B cell (primary cell): ENCODE measurements at regions not wholly inside any gene's neighbourhood (a gene's known extent, or its start where the extent isn't known, plus 50 kb on each side); places are given as distances from the start of the nearest gene placed in this dataset.

Experiments
- ATAC-seq: fragments of 200-7000 bp; cut with Tn5 transposase; one replicate; pipeline ENCODE4 v1.10.0; 2021; ENCODE audit warnings: low read depth, mild to moderate bottlenecking, moderate number of reproducible peaks, moderate library complexity
- CTCF ChIA-PET: fragments of 350-600 bp; sonication (Branson Sonifier 250); formaldehyde crosslinking; loops from one replicate; lab custom pipeline; 2021; ENCODE audit warnings: antibody characterized with exemption, inconsistent platforms; lab: Charles Lee
- POLR2A ChIA-PET: fragments of 350-600 bp; sonication (Branson Sonifier 250); formaldehyde crosslinking; loops from one replicate; lab custom pipeline; 2021; ENCODE audit warnings: antibody characterized with exemption; lab: Charles Lee
- DNase-seq: peaks from one replicate; pipeline ENCODE4 v3.0.0; 2013
- H2AFZ ChIP-seq: 2 replicates; pipeline ENCODE4 v1.6.1; 2012; ENCODE audit warnings: mild to moderate bottlenecking, low read depth, low read length; ENCODE audit not compliant: insufficient read depth, poor library complexity, severe bottlenecking
- H3K27ac ChIP-seq, 2 donors: 1 replicate in 1 of 2; 2 replicates in 1 of 2; pipeline ENCODE4 v1.5.1; 2012 to 2013; ENCODE audit warnings: low read length in 2 of 2, mild to moderate bottlenecking in 2 of 2, moderate library complexity in 1 of 2
- H3K27me3 ChIP-seq, 4 experiments: fragments of 200-600 bp in 1 of 4; sonication (generic) in 1 of 4; replicated peaks in 1 of 4; 1 replicate in 2 of 4; 2 replicates in 2 of 4; pipeline versions ENCODE4 v1.6.1 to v1.7.0; 2013 to 2016; ENCODE audit warnings: low read length in 3 of 4, mild to moderate bottlenecking in 2 of 4, mixed read lengths in 1 of 4, moderate library complexity in 1 of 4; ENCODE audit not compliant: insufficient read depth in 4 of 4, control insufficient read depth in 3 of 4; ENCODE audit errors: control extremely low read depth in 1 of 4
- H3K36me3 ChIP-seq, 2 experiments: replicated peaks in 1 of 2; 1 replicate in 1 of 2; 2 replicates in 1 of 2; pipeline versions ENCODE4 v1.6.1 to v1.7.1; 2013; ENCODE audit warnings: low read length in 1 of 2; ENCODE audit not compliant: insufficient read depth in 2 of 2, control insufficient read depth in 1 of 2; ENCODE audit errors: control extremely low read depth in 1 of 2, extremely low read depth in 1 of 2
- H3K4me1 ChIP-seq, 2 donors: fragments of 200-600 bp in 1 of 2; sonication (generic) in 1 of 2; 1 replicate in 1 of 2; 2 replicates in 1 of 2; pipeline versions ENCODE4 v1.5.1 to v1.6.1; 2013 to 2017; ENCODE audit warnings: low read length in 2 of 2; ENCODE audit not compliant: control insufficient read depth in 2 of 2, insufficient read depth in 2 of 2
- H3K4me2 ChIP-seq: replicated peaks from 2 replicates; pipeline ENCODE3; 2012; ENCODE audit warnings: mild to moderate bottlenecking, low read depth, low read length; ENCODE audit not compliant: poor library complexity, severe bottlenecking
- H3K4me3 ChIP-seq, 5 experiments: fragments of 200-600 bp in 1 of 5; sonication (generic) in 1 of 5; 1 replicate in 3 of 5; 2 replicates in 2 of 5; pipeline versions ENCODE4 v1.5.1 to v1.7.0; 2011 to 2016; ENCODE audit warnings: low read length in 4 of 5, mild to moderate bottlenecking in 4 of 5, low read depth in 2 of 5, control low read depth in 1 of 5, moderate library complexity in 1 of 5; ENCODE audit not compliant: insufficient read depth in 1 of 5; ENCODE audit errors: control extremely low read depth in 1 of 5, extremely low read depth in 1 of 5
- H3K79me2 ChIP-seq: fragments of 200-600 bp; sonication (generic); one replicate; pipeline ENCODE4 v1.6.0; 2016; ENCODE audit warnings: low read length; ENCODE audit not compliant: control insufficient read depth, insufficient read depth
- H3K9ac ChIP-seq: fragments of 200-600 bp; sonication (generic); 2 replicates; pipeline ENCODE4 v1.6.1; 2017; ENCODE audit warnings: mild to moderate bottlenecking, low read length, moderate library complexity
- H3K9me3 ChIP-seq, 3 donors: one replicate each; pipeline versions ENCODE4 v1.6.1 to v1.7.1; 2013; ENCODE audit warnings: low read length in 2 of 3; ENCODE audit not compliant: control insufficient read depth in 2 of 3, insufficient read depth in 1 of 3; ENCODE audit errors: control extremely low read depth in 1 of 3
- H4K20me1 ChIP-seq: 2 replicates; pipeline ENCODE4 v1.6.0; 2012; ENCODE audit warnings: mild to moderate bottlenecking, low read length; ENCODE audit not compliant: insufficient read depth, control insufficient read depth, poor library complexity, severe bottlenecking
- H3K27ac Mint-ChIP-seq: one replicate; pipeline ENCODE4 v1.8.0; 2021; ENCODE audit warnings: mixed read lengths
- H3K27me3 Mint-ChIP-seq: one replicate; pipeline ENCODE4 v1.8.0; 2021; ENCODE audit warnings: mixed read lengths
- H3K4me1 Mint-ChIP-seq: one replicate; pipeline ENCODE4 v1.8.0; 2021; ENCODE audit warnings: mixed read lengths
- H3K4me3 Mint-ChIP-seq: one replicate; pipeline ENCODE4 v1.8.0; 2021; ENCODE audit warnings: mixed read lengths
- H3K9me3 Mint-ChIP-seq: one replicate; pipeline ENCODE4 v1.8.0; 2022; ENCODE audit warnings: mixed read lengths; ENCODE audit not compliant: insufficient read depth
- EZH2 ChIP-seq: IDR thresholded peaks from 2 replicates; pipeline ENCODE4 v1.6.1; 2012; ENCODE audit warnings: borderline replicate concordance, low read depth, mild to moderate bottlenecking, moderate library complexity, low read length; ENCODE audit not compliant: insufficient read depth, poor library complexity, severe bottlenecking
- WGBS: methylation state at CpG from one replicate; pipeline ENCODE4 v1.1.5; 2013; ENCODE audit warnings: missing lambda C conversion rate; ENCODE audit not compliant: insufficient coverage; 5-methylcytosine and 5-hydroxymethylcytosine counted together
- intact Hi-C: fragments of 100-400 bp; cut with micrococcal nuclease; formaldehyde crosslinking; loops from one replicate; pipeline ENCODE4 v1.10.0; 2022
- TF ChIP-seq, protein P1 (sequence below): fragments of 200-600 bp; IDR thresholded peaks from one replicate; pipeline ENCODE4 v1.8.0; 2022; ENCODE audit warnings: antibody characterized with exemption, mild to moderate bottlenecking

DNA sequence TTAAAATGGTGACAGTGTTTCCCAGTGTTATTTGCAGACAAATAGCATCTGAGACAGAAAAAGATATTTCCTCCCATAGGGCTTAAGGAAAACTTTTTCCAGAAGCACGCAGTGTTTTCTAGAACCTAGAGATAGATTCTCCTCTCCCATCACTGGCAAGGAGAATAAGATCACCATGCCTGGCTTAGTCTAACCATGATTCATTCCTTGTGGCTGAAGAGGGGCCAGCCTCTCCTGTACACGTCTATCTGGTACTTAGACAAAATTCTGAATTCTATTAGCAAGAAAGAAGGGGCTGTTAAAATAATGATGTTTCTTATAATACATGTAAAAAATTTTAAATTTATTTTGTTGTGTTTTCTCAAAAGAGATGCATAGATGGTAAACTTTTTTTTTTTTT lies 296.1 kb upstream of the LDB2 start:
- H2AFZ ChIP-seq = no peak overlapping the region
- no peaks in the 10 kb centered on the region for H3K27me3 Mint-ChIP-seq

DNA sequence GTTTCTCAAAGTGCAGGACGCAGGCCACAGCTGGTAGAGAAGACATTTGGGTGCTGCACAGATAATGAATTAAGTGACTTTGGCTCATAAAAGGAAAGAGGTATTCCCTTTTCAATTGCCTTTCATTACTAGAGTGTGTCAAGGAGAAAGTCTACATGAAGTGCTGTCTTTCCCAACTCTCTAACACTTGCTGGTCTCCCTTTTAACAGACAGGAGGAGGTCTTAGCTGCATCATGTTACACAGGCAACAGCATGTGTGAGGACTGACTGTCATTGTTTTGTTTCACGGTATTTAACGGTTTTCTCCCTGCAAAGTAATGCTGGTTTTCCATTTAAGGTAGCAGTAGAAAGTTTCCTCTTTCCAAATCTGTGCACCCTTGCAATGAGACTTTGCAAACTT lies 291.3 kb upstream of the LDB2 start:
- Histone ChIP-seq H3K27me3 (no peaks in the 10 kb centered on the region), H3K4me1 (no peaks in the 10 kb centered on the region), H3K27ac (no peak overlapping the region), H3K79me2 (no peaks in the 10 kb centered on the region), H3K4me2 (no peak overlapping the region), H3K36me3 (no peaks in the 10 kb centered on the region), H2AFZ (no peak overlapping the region), H3K9me3 (no peaks in the 10 kb centered on the region), H3K4me3 (no peak overlapping the region), H4K20me1 (no peaks in the 10 kb centered on the region), H3K9ac (no peak overlapping the region)
- Mint-ChIP-seq H3K9me3 (peaks cover 9% of the 10 kb centered on the region), H3K4me1 (no peaks in the 10 kb centered on the region), H3K27me3 (no peaks in the 10 kb centered on the region), H3K27ac (no peak overlapping the region), H3K4me3 (no peak overlapping the region)
- DNase-seq (no peak), ATAC-seq (no peak)
- no CpG with 5 or more reads among the region's 3 CpGs for WGBS
- intact Hi-C loops = no loop called here
- TF ChIP-seq, protein P1, sequence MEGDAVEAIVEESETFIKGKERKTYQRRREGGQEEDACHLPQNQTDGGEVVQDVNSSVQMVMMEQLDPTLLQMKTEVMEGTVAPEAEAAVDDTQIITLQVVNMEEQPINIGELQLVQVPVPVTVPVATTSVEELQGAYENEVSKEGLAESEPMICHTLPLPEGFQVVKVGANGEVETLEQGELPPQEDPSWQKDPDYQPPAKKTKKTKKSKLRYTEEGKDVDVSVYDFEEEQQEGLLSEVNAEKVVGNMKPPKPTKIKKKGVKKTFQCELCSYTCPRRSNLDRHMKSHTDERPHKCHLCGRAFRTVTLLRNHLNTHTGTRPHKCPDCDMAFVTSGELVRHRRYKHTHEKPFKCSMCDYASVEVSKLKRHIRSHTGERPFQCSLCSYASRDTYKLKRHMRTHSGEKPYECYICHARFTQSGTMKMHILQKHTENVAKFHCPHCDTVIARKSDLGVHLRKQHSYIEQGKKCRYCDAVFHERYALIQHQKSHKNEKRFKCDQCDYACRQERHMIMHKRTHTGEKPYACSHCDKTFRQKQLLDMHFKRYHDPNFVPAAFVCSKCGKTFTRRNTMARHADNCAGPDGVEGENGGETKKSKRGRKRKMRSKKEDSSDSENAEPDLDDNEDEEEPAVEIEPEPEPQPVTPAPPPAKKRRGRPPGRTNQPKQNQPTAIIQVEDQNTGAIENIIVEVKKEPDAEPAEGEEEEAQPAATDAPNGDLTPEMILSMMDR = no peak
- no peak for TF ChIP-seq EZH2
- POLR2A ChIA-PET = no interaction called here
- CTCF ChIA-PET = no interaction called here

More for the DNA sequence above, 296.1 kb upstream of the LDB2 start:
- Histone ChIP-seq H3K79me2 (no peaks in the 10 kb centered on the region), H3K27ac (no peak overlapping the region), H3K27me3 (no peaks in the 10 kb centered on the region), H3K9ac (no peak overlapping the region), H3K4me3 (no peak overlapping the region), H3K4me1 (no peaks in the 10 kb centered on the region), H3K4me2 (no peak overlapping the region), H4K20me1 (no peaks in the 10 kb centered on the region), H3K36me3 (no peaks in the 10 kb centered on the region), H3K9me3 (no peaks in the 10 kb centered on the region)
- no peaks in the 10 kb centered on the region for H3K9me3 Mint-ChIP-seq
- ChIA-PET POLR2A (no interaction called here), CTCF (no interaction called here)
- ATAC-seq (no peak), DNase-seq (no peak)
- intact Hi-C loops = no loop called here
- TF ChIP-seq, protein P1 = no peak
- TF ChIP-seq EZH2 = no peak
- H3K4me1 Mint-ChIP-seq = no peaks in the 10 kb centered on the region
- no peak overlapping the region for H3K4me3 Mint-ChIP-seq
- H3K27ac Mint-ChIP-seq = no peak overlapping the region
- no CpG with 5 or more reads among the region's 2 CpGs for WGBS
